Upper lobe of right lung (tissue), 1 donor: ENCODE measurements at regions not wholly inside any gene's neighbourhood (a gene's known extent, or its start where the extent isn't known, plus 50 kb on each side); places are given as distances from the start of the nearest gene placed in this dataset.

Experiments
- ATAC-seq: fragments of 200-7000 bp; cut with Tn5 transposase; one replicate; pipeline ENCODE4 v1.9.1; 2020; ENCODE audit warnings: mild to moderate bottlenecking, moderate library complexity
- DNase-seq: peaks from one replicate; pipeline ENCODE4 v3.0.0-alpha.2; 2020
- H3K27ac ChIP-seq: fragments of 200-600 bp; one replicate; pipeline ENCODE4 v1.8.0; 2022
- H3K27me3 ChIP-seq: fragments of 200-600 bp; one replicate; pipeline ENCODE4 v1.8.0; 2022; ENCODE audit warnings: mild to moderate bottlenecking
- H3K36me3 ChIP-seq: fragments of 200-600 bp; one replicate; pipeline ENCODE4 v1.8.0; 2022
- H3K4me1 ChIP-seq: fragments of 200-600 bp; one replicate; pipeline ENCODE4 v1.8.0; 2022
- H3K4me3 ChIP-seq: fragments of 200-600 bp; one replicate; pipeline ENCODE4 v1.8.0; 2022; ENCODE audit warnings: mild to moderate bottlenecking
- H3K9me3 ChIP-seq: fragments of 200-600 bp; one replicate; pipeline ENCODE4 v1.8.0; 2022
- CTCF ChIP-seq: fragments of 200-600 bp; IDR thresholded peaks from one replicate; pipeline ENCODE4 v1.8.0; 2022; ENCODE audit warnings: antibody characterized with exemption
- intact Hi-C: fragments of 100-400 bp; cut with DNase I; formaldehyde crosslinking; loops from one replicate; pipeline ENCODE4 v1.11.0; 2022
- donor health status: DM: no; HTN: yes; CAD: no; lungs with severe emphysema.

DNA sequence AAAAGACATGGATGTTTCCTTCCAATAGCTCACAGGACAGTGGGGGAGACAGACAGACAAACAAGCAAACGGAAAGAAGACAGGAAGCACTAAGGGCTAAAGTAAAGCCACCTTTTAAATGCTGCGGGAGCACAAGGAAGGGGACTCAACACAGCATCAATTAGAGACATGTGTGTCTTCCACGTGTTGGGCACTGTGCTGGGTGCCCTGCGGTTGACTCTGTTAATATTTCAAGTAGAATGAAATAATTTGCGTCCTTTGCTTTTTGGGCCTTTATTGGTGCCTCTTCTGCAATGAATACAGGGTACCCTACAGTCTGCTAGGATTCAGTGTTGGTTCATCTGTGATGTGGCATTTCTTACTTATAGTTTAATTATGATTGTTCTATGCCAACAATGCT is 90.9 kb upstream of the CPM start:
- ATAC-seq (no peak), DNase-seq (no peak)
- Histone ChIP-seq H3K27me3 (no peaks in the 10 kb centered on the region), H3K4me1 (no peaks in the 10 kb centered on the region), H3K27ac (no peak overlapping the region), H3K9me3 (no peaks in the 10 kb centered on the region), H3K4me3 (no peak overlapping the region), H3K36me3 (no peaks in the 10 kb centered on the region)
- TF ChIP-seq CTCF, result no peak
- intact Hi-C loops, result no loop called here

DNA sequence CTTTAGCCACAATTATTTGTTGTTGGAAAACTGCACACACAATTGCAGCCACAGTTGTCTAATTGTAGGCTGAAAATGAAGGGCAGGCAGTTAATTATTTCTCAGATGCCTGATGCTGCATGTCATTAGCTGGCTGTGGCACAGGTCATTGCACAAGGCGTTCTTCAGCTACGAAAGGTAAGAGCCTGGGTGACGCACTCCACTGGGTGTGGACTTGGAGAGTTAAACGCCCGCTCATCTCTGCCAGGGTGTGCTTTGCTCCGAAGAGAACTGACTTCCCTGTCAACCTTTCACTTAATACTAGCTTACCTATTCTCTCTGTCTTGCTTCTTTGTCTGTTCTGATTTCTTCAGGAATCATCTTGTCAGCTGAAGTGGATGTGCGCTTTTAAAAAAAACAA is 91.4 kb upstream of the CPM start:
- no peak for TF ChIP-seq CTCF
- no peaks in the 10 kb centered on the region for H3K9me3 ChIP-seq
- intact Hi-C loops, result no loop called here

DNA sequence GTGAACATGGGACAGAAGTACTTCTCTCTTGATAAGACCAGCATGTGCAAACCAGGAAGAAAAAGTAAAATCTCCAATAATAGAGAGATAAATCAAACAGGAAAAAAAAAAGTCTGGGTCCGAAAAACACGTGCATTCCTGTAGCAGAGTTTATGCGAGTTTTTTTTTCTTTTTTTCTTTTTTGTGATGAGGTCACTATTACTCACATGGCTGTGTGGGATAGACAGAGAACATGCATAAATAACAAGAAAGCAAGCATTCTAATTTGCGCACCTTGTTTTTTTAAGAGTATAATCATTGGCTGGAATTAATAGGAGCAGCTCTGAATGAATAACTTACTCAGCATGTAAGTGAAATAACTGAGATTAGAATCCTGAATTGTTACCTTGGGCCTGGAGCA is 91.9 kb upstream of the CPM start:
- Histone ChIP-seq H3K4me3 (no peak overlapping the region), H3K36me3 (no peaks in the 10 kb centered on the region), H3K4me1 (no peaks in the 10 kb centered on the region), H3K9me3 (no peaks in the 10 kb centered on the region), H3K27me3 (no peaks in the 10 kb centered on the region), H3K27ac (peak overlapping the region; percentile 73)
- DNase-seq (no peak), ATAC-seq (no peak)
- no peak for TF ChIP-seq CTCF
- intact Hi-C loops, result no loop called here

More for the DNA sequence above, 91.4 kb upstream of the CPM start:
- Histone ChIP-seq H3K27ac (peak overlapping the region; percentile 73), H3K4me3 (no peak overlapping the region), H3K36me3 (no peaks in the 10 kb centered on the region), H3K4me1 (no peaks in the 10 kb centered on the region), H3K27me3 (no peaks in the 10 kb centered on the region)
- ATAC-seq (peak; percentile 96), DNase-seq (peak; percentile 90)

GRCh38 chr12:69026336-69026735 is 93.4 kb upstream of the CPM start:
- Histone ChIP-seq H3K27me3 (no peaks in the 10 kb centered on the region), H3K9me3 (no peaks in the 10 kb centered on the region), H3K4me3 (no peak overlapping the region), H3K27ac (no peak overlapping the region), H3K4me1 (no peaks in the 10 kb centered on the region), H3K36me3 (no peaks in the 10 kb centered on the region)
- no peak for TF ChIP-seq CTCF
- no peak for DNase-seq
- intact Hi-C loops, result no loop called here
- peak; percentile 78 for ATAC-seq

DNA sequence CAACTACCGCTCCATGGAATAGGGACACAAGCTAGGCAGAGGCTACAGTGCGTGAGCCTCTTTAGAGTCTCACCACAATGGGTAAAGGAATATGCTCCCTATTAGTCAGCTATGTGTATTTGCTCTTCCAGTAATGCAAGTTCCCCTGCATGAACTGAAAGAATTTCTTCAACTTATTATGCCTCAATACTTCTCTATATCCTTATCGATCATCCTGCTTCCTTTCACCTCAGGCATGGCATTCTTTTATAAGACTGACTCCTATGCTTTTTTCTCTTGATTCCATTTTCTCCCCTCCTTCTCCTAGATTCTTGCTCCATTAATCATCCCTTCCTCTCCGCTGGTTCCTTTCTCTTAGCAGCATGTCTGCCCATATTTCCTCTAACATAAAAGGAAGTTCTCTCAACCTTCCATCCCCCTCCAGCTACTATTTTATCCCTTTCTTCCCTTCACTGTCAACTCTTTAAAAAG is 94.5 kb upstream of the CPM start:
- TF ChIP-seq CTCF, result no peak
- Histone ChIP-seq H3K27me3 (no peaks in the 10 kb centered on the region), H3K4me1 (no peaks in the 10 kb centered on the region), H3K9me3 (no peaks in the 10 kb centered on the region), H3K36me3 (no peaks in the 10 kb centered on the region), H3K27ac (no peak overlapping the region), H3K4me3 (no peak overlapping the region)
- DNase-seq, result no peak
- intact Hi-C loops, result no loop called here
- no peak for ATAC-seq

DNA sequence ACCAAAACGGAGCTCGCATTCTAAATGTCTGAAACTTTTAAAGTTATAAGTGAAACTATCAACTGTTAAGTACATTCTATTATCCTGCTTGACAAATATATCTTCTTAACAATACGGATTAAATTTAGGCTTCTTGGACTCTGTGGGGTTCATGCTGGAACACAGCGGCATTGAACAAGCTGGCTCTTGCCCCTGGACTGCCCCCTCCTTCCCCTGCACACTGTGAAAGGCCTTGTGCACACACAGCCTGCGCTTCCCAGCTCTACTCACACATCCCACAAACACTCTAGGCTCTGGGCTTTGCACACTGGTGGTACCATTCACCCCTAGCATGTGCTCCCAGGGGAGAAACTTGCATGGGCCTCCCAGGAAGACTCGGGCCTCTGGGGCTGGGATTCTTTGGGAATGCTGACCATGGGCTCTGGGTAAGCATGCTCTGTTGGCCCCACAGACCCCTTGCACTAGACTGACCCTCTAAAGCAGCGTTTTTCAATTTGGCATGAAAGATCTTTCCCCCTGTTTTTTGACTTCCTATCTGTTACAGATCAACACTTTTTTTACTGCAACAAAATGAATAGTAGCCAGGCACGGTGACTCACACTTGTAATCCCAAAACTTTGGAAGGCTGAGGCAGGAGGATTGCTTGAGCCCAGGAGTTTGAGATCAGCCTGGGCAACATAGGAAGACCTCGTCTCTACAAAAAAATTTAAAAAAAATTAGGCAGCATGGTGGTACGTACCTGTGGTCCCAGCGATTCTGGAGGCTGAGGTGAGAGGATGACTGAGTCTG is 96.2 kb upstream of the CPM start:
- no peak overlapping the region for H3K4me3 ChIP-seq
- no peak for DNase-seq
- intact Hi-C loops, result no loop called here
- H3K4me1 ChIP-seq, result no peaks in the 10 kb centered on the region
- no peaks in the 10 kb centered on the region for H3K9me3 ChIP-seq
- H3K27me3 ChIP-seq, result no peaks in the 10 kb centered on the region
- ATAC-seq, result no peak
- TF ChIP-seq CTCF, result no peak
- no peak overlapping the region for H3K27ac ChIP-seq
- H3K36me3 ChIP-seq, result no peaks in the 10 kb centered on the region
